NOMO-1 (cell line): ENCODE measurements at regions not wholly inside any gene's neighbourhood (a gene's known extent, or its start where the extent isn't known, plus 50 kb on each side); places are given as distances from the start of the nearest gene placed in this dataset.

Experiments used
- DNase-seq, 2 experiments: peaks; one replicate each; lab custom pipeline; 2025; ENCODE audit not compliant: unreplicated experiment in 2 of 2; lab: John Stamatoyannopoulos, UW

DNA sequence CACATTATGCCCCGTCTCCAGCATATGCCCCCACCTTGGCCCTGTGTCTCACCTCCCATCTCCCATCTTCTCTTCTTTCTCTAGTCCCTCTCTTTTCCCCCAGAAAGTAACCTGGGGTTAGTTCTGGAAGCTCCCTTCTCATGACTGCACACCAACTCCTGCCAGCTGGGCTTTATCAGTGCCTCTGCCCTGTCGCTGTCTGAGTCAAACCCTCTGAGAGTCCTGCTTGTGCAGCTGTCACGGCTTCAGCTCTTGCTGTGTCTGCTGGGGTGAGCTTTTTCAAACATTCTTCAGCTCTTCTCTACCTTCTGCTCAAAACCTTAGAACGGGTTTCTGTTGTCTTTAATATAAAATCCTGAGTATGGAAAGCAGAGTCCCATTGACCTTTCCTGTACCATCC lies 304.5 kb upstream of the B3GAT1 start:
- DNase-seq = no peak

DNA sequence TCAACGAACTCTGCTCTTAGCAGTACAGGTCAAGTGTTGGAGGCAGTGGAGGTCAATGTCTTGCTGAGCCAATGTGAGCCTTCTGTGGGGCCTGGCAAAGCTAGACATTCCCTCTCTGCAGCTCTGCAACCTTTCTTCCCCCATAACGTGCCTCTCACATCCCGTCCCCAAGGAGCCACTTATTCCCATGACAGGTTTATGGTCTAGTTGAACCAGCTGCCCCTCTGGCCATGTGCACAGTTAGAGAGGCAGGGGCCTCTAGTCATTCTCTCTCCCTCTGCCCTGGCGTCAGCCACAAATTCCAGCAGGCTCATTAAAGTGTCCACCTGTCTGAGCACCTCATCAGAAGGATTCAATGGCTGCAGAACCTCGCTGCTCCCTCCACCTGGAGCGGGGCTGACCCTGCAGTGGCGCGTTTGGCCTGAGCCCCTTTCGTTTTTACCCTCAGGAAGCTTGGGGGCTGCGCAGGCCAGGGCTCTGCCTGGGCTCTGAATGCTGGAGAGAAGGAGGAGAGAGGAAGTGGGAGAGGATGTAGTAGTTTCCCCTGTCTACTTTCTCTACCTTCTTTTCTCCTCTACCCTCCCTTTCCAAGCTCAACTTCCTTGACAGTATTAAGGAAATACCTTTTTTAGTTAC lies 302.1 kb upstream of the B3GAT1 start:
- no peak for DNase-seq

DNA sequence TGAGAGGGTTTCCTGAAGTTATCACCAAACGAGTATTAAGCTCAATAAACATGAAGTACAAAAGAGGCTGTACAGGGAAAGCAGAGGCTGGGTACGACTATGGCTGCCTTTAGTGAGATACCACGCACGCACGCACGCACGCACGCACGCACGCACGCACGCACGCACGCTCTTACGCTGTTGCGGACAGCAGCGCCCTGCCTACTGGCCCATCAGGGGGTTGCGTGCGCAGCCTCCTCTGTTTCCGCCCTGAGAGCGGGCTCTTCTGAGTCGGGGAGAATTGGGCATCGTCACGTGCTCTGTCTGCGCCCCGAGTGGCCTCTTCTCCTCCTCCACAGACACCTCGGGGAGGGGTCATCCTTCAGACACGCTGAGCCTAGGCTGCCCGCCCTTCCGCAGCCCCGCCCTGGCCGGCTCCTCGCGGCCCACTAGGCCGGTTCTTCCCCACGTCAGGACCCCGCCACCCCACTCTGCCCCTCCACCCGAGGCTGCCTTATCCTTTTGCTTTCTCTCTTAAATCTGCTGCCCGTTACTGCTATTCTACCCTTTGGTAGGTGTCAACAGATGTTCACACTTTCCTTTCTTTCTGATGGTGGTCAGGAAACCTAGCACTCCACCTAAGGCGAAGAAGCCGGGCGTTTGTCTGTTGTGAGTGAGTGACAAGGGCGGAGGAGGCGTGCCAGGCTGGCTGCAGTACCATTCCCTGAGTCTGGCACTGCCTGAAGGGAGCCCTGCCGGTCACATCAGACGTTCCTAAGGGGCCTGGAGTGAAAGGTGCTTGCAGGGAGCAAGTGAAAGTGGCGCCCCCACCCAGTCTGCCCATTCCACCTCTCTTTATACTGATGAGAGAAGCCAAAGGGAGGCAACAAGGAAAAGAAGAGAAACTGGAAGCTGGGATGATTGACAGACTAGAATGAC lies 300.4 kb upstream of the B3GAT1 start:
- no peak for DNase-seq

DNA sequence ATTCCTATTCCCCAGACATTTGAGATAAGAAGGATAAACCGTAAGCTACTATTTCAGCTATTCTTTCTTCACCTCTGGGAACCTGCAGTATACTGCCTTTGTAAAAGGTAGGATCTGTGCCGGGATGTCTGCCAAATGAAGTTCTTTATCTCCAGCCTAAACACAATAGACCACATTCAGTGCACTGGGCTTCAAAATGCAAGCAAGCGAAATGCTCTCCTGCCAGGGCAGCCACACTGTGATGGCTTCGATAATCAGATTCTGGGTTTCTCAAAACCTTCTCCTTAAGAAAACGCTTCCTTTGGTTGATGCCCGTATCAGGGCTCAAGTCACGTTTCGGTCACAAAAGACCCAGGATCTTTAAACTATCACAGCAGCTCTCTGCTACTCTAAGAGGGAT lies 299.5 kb upstream of the B3GAT1 start:
- no peak for DNase-seq

DNA sequence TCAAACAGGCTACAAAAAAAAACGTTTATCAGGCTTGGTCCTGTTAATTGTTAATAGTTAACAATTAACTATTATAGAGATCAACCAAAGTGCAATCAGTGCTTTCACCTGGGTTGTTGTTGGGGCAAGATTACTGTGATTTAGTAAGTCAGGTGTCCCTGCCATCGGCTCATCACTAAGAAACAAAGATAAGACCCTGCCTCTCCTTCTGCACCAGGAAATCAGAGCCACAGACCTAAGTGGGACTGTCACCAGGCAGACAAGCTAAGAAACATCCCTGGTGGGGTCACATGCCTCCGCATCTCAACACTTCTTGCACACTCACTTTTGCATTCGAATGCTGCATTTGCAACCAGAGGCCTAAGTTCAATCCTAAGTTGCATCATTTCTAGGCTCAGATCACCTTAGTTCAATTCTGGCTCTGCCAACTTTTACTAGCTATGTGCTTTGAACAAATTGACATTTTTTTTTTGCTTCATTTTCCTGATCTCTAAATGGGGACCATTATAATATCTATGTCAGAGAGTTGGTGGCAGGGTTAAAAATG lies 298.9 kb upstream of the B3GAT1 start:
- no peak for DNase-seq

DNA sequence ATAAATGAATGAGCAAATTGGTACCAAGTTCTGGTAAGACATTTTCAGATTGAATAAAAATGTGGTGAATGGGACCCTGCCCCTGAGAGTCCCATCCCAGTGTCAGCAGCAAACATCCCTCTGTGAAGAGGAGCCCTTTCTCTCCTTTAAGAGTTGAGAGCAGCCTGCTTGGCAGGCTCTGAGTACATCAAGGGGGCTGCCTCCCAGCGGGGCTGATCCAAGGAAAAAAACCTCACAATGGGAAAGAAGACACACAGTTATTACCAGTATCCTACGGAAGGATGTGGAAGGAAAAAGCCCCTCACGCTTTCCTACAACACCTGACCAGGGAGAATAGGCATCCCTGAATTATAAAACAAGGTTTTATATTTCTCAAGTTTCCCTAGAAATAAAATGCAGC lies 293.8 kb upstream of the B3GAT1 start:
- DNase-seq = no peak

DNA sequence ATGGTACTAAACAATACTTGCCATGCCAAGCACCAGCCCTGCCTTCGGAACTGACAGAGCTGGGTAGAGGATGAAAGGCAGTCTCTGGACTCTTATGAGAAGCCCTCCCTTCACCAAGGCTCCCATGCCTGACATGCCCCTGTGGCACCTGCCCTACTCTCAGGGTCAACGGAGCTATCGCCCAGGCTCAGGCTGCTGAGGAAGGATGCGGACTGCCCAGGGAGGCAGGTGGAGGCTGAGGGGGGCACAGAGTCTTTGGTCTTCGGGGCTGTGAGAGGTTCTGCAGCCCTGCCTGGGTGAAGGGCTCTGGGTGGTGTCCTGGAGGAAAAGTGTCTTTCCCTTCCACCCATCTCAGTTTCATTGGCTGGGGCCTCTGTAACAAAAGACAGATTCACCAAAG lies 290.8 kb upstream of the B3GAT1 start:
- no peak for DNase-seq

DNA sequence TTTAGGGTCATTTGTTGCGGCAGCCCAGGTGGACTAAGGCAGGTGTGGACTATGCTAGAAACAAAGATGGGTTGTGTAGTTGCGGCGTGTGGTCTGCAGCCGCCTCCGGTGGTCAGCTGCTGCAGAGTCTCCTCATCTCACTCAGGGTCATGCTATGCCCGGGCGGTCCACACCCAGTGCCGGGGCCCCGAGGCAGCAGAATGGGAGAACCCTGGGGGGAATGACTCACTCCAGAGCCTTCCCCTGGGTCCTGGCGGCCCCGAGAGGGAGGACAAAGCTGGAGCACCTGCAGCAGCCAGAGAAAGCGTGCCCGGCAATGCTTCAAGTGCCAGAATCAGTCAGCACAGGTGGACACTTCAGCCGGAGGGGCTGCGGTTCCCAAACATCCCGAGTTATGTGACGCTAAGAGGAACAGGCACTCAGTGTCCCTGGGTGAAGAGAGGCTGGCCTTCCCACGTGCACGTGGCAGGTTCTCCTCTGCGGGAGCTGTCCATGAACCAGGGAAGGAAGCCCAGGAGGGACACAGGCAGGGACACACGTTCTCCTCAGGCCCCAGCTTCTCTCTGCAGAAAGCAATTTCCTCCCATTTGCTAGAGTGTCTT lies 289.6 kb upstream of the B3GAT1 start:
- no peak for DNase-seq

DNA sequence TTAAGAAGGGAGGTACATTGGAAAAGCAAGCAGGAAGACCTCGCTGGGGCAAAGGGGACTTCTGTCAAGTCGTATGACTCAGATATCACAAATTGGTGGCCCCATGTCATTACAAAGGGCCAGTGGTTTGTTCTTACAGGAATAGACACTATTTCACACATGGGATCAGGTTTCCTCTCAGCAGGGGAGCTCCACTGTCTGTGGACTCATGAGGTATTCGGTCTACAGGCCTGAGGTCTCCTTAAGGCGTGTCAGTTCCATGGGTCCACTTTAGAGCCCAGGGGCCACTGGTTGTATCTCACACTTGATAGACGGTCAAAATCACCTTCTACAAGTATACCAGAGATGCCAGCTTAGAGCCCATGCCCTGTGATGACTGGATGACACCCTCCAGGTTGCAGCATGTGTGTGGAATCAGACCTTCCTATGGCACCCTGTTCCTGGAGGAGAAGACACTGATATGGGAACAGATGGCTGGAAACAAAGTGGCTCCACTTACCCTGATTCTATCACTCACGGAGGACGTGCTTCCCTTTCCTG lies 288.1 kb upstream of the B3GAT1 start:
- no peak for DNase-seq

DNA sequence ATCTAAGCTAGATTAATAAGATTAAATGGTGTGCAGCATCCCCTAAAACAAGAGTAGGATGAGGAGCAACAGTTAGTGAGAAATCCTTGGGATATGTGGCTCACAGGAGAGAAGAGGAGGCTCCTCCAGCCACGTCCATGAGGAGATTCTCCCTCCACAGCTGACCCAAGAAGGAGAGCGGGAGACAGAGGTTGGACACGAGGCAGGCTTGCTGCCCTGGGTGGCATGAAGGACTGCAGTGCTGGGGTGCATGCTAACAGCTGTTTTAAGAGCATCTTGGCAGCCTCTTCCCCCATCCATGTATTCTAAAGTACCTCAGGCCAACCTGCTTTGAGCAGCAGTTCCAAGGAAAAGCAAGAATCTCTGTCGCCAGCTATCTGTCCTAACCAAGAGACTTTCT lies 284.4 kb upstream of the B3GAT1 start:
- no peak for DNase-seq

DNA sequence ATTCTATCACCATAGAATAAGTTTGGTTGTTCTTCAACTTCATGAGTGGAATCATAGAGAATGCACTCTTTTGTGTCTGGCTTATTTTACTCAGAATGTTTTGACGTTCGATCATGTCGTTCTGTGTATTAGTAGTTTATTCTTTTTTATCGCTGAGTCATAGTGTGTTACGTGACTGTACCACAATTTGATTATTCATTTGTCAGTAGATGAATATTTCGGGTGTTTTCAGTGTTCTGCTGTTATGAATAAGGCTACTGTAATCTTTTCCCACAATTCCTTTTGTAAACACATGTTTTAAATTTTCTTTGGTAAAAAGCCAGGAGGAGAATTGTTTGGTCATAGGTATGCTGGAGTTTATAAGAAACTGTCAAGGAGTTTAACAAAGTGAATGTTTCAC lies 279.9 kb upstream of the B3GAT1 start:
- no peak for DNase-seq

DNA sequence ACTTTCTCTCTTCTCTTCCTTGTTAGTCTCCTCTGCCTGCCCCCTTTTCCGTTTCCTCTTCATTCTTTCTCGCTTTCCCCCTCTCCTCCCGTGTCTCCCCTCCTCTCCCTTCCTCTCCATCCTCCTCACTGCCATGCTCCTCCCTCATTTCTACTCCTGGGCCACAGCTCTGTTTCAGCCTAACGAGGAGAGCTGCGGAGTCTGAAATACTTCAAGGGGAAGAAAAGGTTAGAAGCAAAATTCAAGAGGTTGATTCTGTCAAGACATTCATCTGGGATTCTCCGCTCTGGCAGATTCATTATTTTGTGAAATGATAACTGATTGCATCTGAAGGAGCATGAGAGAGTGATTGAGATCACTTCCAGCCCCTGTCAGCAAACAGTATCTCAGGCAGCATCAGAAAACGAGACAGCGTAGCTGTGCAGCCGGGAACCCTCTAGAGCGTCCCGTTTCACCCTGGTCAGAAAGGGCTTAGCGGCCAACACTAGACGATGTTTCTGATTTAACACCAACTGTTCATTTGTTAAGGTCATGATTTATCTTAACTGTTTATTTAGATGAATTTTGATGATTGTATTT lies 279.3 kb upstream of the B3GAT1 start:
- DNase-seq = no peak

DNA sequence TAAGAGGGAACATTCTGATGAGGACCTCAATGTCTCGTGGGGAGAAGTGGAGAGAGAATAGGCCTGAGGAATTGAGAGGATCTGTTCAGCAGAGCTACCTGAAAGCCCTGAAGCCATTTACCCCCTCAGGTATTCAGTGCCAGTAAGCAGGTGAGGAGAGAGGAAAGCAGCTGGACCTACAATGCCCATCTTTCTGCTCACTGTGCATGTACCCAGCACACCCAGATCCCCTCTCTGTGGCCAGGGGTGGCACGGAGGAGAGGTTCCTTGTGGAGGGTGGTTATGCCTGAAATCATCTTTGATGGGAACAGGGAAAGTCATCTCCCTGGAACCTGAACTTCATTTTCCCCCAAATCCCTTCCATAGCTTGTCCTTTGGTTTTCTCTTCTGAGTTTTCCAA lies 277.8 kb upstream of the B3GAT1 start:
- no peak for DNase-seq

DNA sequence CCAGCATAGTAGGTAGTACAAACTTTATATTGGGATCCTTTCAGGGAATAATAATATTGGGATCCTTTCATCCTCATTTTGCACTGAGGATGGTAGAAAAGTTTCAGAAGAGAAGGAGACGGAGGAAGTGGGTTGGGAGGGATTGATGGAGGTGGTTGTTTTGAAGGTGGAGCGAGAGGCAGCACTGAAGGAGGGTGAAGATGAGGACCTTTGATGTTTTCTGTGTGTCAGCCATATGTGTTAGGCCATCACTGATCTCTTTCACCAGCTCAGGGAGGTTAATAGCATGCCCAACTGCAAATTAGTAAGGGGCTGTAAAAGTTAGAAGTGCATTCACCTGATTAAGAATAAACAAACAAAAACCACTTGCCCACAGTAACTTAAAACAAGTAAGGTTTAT lies 275.5 kb upstream of the B3GAT1 start:
- no peak for DNase-seq

DNA sequence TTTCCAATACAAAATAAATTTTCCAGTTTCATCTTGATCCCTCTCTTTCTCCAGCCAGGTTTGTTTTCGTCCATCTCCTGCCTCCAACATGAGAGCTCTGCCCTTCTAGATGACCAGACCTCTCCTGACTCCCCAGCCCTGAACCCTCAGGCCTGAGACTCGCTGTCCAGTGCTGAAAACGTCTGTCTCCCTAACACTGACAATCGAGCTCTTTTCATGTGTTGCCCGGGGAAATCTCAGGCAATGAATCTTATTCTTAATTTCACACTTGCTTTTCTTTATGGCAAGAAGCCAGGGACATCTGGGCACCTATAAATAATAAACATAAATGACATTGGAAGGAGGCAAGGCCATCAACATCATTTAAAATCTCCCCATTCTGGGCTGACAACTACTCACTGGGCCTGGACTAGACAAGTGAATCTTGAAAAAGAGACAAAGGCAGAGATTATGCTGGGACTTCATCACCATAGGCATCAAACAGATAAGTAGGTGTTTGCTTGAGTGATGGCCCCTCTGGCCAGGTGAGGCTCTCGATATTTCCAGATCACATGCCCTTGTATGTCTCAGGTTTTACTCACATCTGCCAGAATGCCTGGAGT lies 274.5 kb upstream of the B3GAT1 start:
- no peak for DNase-seq

DNA sequence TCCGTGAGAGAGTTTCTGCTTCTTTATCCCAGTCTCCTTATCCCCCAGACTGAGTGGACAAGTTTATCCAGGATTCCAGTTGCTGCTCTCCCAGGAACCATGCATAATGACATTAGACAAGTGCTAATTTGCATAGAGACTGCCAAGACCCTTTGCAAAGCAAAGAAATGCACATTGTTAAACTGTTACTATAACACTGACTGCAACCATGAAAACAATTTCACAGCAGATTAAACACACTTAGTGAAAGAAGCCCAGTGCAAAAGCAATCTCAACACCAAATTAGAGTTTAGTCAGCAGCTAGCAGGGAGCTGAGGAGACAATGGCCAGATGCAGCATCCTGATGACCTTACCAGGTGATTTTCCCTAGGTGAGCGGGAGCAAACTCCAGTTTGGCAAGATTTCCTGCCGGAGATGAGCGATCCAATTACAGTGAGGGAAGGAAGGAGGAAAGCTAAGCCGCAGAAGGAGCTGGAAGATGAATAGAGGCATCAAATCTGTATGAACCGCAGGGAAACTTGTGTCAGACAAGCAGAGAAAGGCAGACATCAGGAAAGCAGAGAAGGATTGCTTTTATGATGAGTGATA lies 273.8 kb upstream of the B3GAT1 start:
- DNase-seq = no peak

DNA sequence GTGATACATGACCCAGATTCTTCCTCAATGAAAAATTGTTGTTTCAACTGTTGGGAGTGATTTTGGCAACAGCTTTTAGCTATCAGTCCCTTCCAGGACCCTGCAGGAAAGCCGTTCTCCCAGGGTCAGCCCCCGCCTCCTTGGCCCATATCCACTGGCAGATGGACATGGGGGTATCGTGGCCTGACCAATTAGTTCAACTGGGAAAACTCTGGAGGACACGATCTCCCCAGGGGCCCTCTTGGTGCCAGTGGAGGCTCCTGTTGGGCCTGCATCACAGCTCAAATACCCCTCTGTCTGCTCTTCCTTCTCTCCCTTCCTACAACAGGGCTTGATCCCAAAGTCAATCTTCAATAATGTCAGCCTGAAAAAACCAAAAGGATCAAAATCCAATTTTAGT lies 272.5 kb upstream of the B3GAT1 start:
- no peak for DNase-seq

DNA sequence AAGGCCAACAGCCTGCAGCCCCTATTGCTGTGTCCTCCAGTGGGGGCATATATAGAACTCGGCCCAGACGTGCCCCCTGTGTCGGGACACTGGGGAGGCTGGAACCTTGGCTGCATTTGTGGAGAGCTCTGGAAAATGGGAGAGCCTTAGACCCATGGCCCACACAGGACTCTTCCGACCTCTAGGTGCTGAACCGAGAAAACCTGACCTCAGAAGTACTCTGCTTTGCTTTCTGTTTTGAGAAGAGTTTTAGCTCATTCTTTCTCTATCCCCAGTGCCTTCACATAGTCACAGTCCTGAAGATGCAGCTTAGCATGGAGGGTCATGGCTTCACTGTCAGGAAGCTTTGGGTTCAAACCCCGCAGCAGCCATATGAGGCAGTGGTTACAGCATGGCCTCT lies 271.8 kb upstream of the B3GAT1 start:
- no peak for DNase-seq

DNA sequence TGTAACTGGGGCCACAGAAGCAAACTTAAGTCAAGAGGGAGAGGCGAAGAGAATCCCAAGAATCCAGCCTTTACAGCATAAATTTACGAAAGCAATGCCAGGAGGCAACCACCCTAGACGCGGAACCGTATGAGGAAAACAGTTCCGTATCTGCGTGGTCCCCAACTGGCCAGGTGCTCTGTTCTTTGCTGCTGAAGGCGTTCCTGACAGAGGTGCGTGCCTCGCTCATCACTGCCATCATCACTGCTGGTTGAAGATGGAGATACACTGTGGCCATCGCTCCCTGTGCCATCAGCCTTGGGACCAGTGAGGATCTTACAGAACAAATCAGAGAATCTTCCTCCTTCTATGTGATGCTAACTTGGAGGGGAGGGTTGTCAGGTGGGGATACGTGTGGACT lies 270.5 kb upstream of the B3GAT1 start:
- DNase-seq = no peak

DNA sequence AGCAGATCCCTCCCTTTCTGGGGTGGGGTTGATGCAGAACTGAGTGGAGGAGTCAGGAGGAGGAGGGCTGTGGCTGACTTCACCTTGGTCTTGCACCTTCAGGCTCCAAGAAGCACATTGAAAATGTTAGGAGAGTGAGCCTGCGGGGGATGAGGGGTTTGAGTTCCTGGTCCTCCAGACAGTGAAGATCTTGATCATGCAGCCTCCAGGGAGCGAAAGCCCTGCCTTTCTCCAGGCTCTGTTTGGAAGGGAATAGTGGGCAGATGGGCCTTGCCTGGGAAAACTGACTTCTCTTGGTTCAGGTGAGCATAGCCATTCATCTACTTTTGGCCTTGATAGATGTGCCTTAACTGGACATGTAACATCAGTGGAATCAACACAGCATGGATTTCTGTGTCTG lies 267.6 kb upstream of the B3GAT1 start:
- no peak for DNase-seq
